Stimulated activated CD8-positive, alpha-beta memory T cell treated with anti-CD3 and anti-CD28 coated beads, Interleukin-15, amount 100 ng/mL, for 1 hour (primary cell): ENCODE measurements at regions not wholly inside any gene's neighbourhood (a gene's known extent, or its start where the extent isn't known, plus 50 kb on each side); places are given as distances from the start of the nearest gene placed in this dataset.

Experiments used
- DNase-seq: peaks from one replicate; pipeline ENCODE4 v3.0.0-alpha.2; 2020; ENCODE audit warnings: low read depth

GRCh38 chr6:164917211-164917610, 392.2 kb downstream of the C6orf118 start:
- DNase-seq: no peak

DNA sequence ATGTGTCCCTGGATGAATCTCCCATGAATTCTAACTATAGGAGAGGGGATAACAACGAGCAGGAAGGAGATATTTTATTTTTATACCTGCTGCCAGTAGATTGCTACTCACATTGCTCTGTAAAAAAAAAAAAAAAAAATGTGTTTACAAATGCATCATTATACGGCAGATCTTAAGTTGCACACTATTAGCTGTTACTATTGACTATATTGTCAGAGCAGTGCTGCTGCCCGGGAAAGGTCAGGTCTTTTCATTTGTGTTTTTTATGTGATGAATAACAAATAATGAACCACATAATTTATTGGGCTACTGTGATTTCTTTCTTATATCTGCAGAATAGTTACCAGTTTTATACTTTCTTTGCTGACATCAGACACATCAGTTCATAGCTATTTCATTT, 393.3 kb downstream of the C6orf118 start:
- DNase-seq: no peak

GRCh38 chr6:164911873-164912580, 397.4 kb downstream of the C6orf118 start:
- DNase-seq: no peak

GRCh38 chr6:164911151-164911550, 398.3 kb downstream of the C6orf118 start:
- DNase-seq: no peak

GRCh38 chr6:164906766-164907165, 402.6 kb downstream of the C6orf118 start:
- no peak for DNase-seq

DNA sequence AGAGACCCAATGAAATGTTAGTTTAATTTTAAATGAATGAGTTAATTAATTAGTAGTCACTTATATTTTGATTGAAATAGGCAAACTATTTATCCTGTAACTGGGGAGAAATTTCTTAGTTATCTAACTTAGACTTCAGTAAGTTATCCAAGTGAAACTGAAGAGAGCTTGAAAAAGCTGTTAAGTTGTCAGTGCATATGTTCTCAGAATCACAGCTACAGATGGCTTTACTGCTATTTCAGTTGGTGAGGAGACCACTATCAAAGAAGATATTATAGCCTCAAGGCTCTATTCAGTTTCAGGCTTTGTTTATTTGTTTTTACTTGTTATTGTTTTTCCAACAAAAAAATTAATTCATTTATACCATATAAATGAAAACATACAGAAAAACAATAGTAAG, 404.1 kb downstream of the C6orf118 start:
- DNase-seq: no peak

- no peak for DNase-seq
Observed at GRCh38 chr6:164898412-164898811, 411.0 kb downstream of the C6orf118 start.

DNA sequence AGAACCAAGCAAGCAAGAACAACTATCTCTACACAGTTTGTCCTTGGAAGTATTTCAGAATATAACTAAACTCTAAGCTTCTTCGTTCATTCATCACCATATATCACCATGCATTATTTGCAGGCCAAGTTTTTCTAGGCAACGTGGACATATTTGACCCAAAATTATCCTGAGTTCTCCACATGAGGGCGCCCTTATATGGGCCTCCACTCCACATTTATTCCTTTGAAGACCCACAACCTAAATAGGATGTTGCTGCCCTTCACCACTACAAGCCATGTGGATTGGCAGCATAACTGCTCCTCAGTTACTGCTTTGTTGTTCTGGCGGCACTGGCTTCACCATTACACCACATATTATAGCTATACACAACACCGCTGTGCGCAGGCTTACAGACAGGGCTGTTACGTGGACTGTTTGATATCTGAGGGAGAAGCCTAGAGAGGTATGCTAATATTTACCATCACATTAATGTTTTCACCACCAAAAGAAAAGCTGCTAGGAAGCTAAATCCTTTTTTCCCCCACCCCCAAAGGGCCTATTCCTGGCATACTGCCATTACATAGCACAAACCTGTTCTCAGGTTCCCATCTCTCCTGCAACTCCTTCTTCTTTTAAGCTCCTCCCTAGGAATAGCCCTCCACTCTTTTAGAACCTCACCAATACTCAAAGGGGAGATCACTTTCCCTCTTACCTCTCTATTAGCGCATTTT, 411.7 kb downstream of the C6orf118 start:
- DNase-seq: no peak

DNA sequence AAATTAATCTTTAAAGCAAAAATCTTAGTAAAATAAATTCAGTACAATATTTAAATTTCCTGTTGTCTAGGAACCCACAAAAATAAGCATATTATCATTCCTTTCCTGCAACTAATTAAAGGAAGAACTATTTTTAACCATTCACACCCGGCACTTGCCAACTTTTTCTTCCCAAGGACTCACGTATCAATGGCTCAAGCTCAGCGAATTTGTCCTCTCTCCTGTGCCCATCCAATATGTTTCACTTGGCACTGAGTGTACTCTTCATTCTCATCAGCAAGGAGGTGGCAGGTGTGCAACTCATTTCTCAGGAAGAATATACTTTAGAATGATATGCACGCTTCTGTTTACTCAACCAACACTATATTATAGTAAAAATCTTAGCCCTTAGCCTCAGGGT, 419.4 kb downstream of the C6orf118 start:
- no peak for DNase-seq

- DNase-seq: no peak
Observed at GRCh38 chr6:164887660-164888059, 421.7 kb downstream of the C6orf118 start.

DNA sequence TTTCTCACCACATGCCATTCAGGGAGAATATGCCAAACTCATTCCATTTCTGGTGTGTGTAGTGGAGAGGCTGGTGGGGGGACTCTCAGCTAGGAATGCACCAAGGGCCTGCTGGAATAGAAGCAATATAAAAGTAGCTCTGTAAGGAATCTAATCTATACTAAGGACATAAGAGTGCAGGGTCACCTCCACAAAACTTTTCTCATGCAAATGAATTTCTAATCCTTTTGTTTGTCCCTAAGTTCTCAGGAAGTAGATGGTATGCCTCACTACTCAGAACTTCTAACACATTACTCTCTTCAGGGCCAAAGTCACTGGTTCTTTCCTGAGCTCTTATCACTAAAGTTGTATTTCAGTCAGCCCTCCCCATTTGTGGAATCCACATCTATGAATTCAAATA, 427.2 kb downstream of the C6orf118 start:
- no peak for DNase-seq

- no peak for DNase-seq
Observed at GRCh38 chr6:164871783-164872182, 437.6 kb downstream of the C6orf118 start.

- no peak for DNase-seq
Observed at GRCh38 chr6:164870164-164870563, 439.2 kb downstream of the C6orf118 start.

- no peak for DNase-seq
Observed at GRCh38 chr6:164861967-164862366, 447.4 kb downstream of the C6orf118 start.

- no peak for DNase-seq
Observed at GRCh38 chr6:164859816-164860215, 449.6 kb downstream of the C6orf118 start.

- no peak for DNase-seq
Observed at GRCh38 chr6:164856138-164856537, 453.3 kb downstream of the C6orf118 start.

GRCh38 chr6:164855281-164855680, 454.1 kb downstream of the C6orf118 start:
- no peak for DNase-seq

DNA sequence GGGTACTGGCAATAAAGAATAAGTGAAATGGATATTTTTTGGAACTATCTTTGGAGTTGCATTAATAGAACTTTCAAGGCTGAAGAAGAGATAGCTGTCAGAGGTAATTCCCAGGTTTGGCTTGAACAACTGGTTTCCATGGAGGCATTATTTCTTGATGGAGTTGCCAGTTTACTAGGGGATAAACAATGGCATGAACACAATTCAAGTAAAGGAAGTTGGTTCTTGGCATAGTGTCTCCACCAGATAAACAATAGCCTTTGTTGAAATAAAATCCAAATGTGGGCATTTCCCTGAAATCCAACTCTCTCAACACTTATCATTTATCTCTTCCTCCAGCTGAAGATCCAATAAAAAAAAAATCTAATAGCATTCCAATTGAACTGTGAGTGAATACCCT, 454.9 kb downstream of the C6orf118 start:
- DNase-seq: no peak

DNA sequence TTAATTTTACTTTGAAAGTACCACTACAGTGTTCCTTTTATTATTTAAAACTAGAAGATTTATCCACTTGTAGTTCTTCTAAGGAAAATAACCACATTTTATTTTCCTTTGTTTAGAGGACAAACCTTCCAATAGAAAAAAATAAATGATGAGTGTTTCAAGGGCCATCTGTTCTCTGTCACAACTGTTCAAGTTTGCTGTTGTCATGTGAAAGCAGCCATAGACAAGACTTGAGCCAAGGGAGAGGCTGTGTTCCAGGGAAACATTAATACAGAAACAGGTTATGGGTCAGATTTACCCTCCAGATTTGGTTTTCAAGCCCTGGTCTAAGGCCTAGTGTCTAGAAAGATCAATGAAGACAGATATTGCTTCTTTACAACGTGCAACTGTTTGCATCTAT, 463.6 kb downstream of the C6orf118 start:
- DNase-seq: no peak

DNA sequence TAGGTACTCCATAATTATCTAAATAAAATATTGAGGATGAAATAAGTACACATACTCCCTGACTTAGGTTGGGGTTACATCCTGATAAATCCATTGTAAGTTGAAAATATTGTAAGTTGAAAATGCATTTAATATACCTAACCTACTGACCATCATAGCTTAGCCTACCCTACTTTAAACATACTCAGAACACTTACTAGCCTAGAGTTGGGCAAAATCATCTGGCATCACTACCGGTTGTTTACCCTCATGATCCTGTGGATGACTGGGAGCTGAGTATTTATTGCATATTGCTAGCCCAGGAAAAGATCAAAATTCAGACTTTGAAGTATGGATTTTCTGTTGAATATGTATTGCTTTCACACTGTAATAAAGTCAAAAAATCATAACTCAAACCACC, 467.3 kb downstream of the C6orf118 start:
- no peak for DNase-seq

DNA sequence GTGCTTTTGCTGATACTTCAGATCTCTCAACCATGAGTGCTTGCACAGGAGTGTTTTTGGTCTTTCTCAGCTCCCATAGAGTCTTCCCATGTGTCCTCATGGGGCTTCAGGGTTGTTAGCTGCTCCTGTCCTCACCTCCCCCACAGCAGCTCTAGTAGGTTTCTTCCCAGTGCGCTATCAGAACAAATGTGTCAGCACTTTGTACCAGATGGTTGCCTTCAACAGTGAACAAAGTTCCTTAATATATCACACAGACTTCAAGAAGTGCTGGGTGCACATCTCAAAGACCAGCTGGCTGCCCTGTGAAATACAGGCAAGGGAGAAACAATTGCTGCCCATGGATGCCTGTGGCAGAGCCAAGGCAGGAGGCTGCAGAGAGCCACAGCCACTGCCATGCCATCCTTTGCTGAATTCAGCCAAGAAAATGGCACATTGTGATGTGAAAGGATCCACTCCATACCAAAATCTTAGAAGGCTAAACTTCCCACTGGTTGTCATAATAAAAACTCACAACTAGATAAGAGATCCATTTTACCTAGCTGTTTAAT, 471.3 kb downstream of the C6orf118 start:
- no peak for DNase-seq

DNA sequence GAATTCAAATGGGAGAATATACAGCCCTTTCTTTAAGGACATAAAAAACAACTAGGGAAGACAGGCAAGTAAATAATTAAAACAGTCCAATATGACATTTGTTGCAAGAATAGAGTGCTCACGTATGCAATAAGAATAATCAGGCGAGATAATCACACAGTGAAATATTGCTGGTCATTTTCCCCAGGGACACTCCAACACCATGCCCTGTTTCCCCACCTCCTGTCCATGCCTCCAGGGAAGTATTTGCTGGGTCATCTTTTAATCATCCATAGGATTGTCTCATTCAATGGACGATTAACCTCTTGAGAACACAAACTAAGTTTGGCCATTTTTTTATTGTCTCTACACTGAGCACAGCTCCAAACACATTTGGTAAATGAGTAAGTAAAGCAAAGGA, 472.9 kb downstream of the C6orf118 start:
- no peak for DNase-seq

- DNase-seq: no peak
Observed at GRCh38 chr6:164832410-164832809, 477.0 kb downstream of the C6orf118 start.

- DNase-seq: no peak
Observed at GRCh38 chr6:164827537-164827936, 481.9 kb downstream of the C6orf118 start.
